Transverse colon (tissue), 4 donors: ENCODE measurements at regions not wholly inside any gene's neighbourhood (a gene's known extent, or its start where the extent isn't known, plus 50 kb on each side); places are given as distances from the start of the nearest gene placed in this dataset.

ENCODE experiments used
- CTCF ChIP-seq, 5 experiments: fragments of 200-600 bp in 3 of 5; fragments of 450-650 bp in 2 of 5; sonication (generic) in 3 of 5; IDR thresholded peaks; 1 replicate in 2 of 5; 2 replicates in 3 of 5; pipeline ENCODE4 v1.5.1; 2016 to 2017; ENCODE audit warnings: antibody characterized with exemption in 5 of 5, inconsistent platforms in 3 of 5, mild to moderate bottlenecking in 2 of 5, moderate library complexity in 1 of 5
- POLR2AphosphoS5 ChIP-seq, 3 donors: sonication (generic); formaldehyde crosslinking; IDR thresholded peaks; one replicate each; pipeline ENCODE4 v1.6.1; 2016; ENCODE audit warnings: antibody characterized with exemption in 3 of 3

GRCh38 chr1:219498666-219499065 is 114.2 kb downstream of the ZC3H11B start:
- no peak for TF ChIP-seq CTCF (IDR thresholded peaks at IDR 0.05)
- no peak for TF ChIP-seq POLR2AphosphoS5 (IDR thresholded peaks at IDR 0.05)
